PC-3 (cell line): ENCODE measurements at regions not wholly inside any gene's neighbourhood (a gene's known extent, or its start where the extent isn't known, plus 50 kb on each side); places are given as distances from the start of the nearest gene placed in this dataset.

Source experiments
- CTCF ChIP-seq: fragments of 300-600 bp; sonication (generic); conservative IDR thresholded peaks from 2 replicates; pipeline ENCODE4 v1.5.1; 2017; ENCODE audit warnings: antibody characterized with exemption, low read depth, mild to moderate bottlenecking, low read length
- EZH2 ChIP-seq: fragments of 300-600 bp; sonication (generic); IDR thresholded peaks from one replicate; pipeline ENCODE4 v1.6.1; 2017; ENCODE audit warnings: antibody characterized with exemption, mild to moderate bottlenecking, low read length; ENCODE audit not compliant: unreplicated experiment
- EZH2phosphoT487 ChIP-seq: fragments of 300-600 bp; sonication (generic); IDR thresholded peaks from 2 replicates; pipeline ENCODE4 v1.6.1; 2018; ENCODE audit warnings: mild to moderate bottlenecking, antibody characterized with exemption, low read length, borderline replicate concordance

- TF ChIP-seq CTCF: no peak
- no peak for TF ChIP-seq EZH2
- TF ChIP-seq EZH2phosphoT487: no peak
These were observed 496.5 kb downstream of the TOX3 start for GRCh38 chr16:52050418-52050817.
